ENCODE measurements at regions not wholly inside any gene's neighbourhood (a gene's known extent, or its start where the extent isn't known, plus 50 kb on each side); places are given as distances from the start of the nearest gene placed in this dataset.
"Not testable (repeated sequence)": the region's sequence is repeated elsewhere in the genome, so short reads cannot be mapped to it uniquely, and the experiment has no call there.

DNA sequence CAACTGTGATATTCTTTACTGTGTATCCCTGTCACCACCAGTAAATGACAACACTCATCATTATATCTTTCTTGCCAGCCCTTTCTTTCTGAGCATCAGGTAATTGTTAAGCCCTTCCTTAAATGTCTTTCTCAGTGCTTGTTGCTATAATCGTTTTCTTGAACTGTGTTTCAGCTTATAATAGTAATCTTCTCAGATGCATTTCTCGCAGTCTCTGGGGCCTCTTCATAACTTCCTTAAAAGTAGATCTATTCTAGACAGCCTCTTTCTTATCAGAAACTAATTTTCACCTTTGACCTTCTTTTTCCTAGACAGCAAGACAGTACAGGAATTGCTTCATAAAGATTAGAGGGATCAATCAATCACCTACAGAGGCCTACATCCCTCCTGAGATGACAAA is 648.1 kb downstream of the CPS1 start:
- FAIRE-seq: no peak
- DNase-seq (ENCODE audit: insufficient read length, low spot score): no peak

DNA sequence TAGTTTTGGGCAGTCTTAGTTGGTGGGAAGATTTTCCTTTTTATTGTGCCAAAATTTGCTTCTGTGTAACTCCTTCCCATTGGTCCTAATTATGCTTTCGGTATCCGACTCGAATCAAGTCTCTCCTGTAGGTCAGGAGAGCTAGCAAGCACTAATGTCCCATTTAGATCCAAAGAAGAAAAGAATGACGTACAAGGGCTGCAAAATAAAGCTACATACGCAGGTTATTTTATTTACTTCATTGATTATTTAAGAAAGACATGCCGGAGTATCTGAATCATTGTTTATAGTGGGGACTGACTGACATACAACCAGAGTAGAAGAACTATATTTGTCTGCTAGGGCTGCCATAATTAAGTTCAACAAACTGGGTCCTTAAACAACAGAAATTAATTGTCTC is 648.5 kb downstream of the CPS1 start:
- DNase-seq (ENCODE audit: insufficient read length, low spot score) (no peak), FAIRE-seq (no peak)

DNA sequence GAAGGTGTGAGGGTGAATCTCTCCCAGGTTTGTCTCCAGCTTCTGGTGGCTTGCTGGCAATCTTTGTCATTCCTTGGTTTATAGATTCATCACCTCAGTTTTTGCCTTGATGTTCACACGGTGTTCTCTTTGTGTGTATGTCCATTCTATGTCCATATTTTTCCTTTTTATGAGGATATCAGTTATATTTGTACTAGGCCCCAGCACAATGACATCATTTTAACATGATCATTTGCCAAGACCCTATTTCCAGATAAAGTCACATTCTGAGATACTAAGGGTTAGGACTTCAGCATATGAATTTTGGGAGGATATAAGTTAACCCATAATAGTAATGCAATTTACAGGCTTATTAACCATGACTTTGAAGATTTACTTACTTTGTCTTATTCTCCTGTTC is 649.0 kb downstream of the CPS1 start:
- no peak for FAIRE-seq
- DNase-seq (ENCODE audit: insufficient read length, low spot score): no peak

DNA sequence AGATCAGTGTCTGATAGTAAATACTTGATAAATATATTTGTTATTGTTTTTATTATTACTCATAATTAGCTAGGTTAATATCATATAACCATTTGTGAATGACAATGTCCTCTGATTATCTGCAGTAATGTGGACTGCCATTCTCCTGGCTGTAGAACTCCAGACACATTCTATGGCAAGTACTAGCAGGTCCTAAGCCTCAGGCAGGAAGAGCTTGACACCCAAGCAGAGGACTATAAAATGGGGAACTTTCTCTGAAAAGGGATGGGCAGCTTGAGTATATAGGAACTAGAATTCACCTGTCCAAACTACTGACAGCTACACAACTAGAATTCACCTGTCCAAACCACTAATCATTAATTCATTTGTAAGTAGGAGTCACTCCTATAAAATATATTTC is 649.4 kb downstream of the CPS1 start:
- no peak for FAIRE-seq
- DNase-seq (ENCODE audit: insufficient read length, low spot score): no peak

- DNase-seq (ENCODE audit: insufficient read length, low spot score) (no peak), FAIRE-seq (no peak)
Measured at GRCh38 chr2:211216221-211216620, 659.8 kb downstream of the CPS1 start.

- not testable (repeated sequence) for FAIRE-seq; DNase-seq (ENCODE audit: insufficient read length, low spot score)
Measured at GRCh38 chr2:211219548-211219947, 663.1 kb downstream of the CPS1 start.

- DNase-seq (ENCODE audit: insufficient read length, low spot score): no peak
- FAIRE-seq: no peak
Measured at GRCh38 chr2:211225784-211226183, 669.4 kb downstream of the CPS1 start.

- no peak for FAIRE-seq
- no peak for DNase-seq (ENCODE audit: insufficient read length, low spot score)
Measured at GRCh38 chr2:211228559-211228958, 672.2 kb downstream of the CPS1 start.

DNA sequence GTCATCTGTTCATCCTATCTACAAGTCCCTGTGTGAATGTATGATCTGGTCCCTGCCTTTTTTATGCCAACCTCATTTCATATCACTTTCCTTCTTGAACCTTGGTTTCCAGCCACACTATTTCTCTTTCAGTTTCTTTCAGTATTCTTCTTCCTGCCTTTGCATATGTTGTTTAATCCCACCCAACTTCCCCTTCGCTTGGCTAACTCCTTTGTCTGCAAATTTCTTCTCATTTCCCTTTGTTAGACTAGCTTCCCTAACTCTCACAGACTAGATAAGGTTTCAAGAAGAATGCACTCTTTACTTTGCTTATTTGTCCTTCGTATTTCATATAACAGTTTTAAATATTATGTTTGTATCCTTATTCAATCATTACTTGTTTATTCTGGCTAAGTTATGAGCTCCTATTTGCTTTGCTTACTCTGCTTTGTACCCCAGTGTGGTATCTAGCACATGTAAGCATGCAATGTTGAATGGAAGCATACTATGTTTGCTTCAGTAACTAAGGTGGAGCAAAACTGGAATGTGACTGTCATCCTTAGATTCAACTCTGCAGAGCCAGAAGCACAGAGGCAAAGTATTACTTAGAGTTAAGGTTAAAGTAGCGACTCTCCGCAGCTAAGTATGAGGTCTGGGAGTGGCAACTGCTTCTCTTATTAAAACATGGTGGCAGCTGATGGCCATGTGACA is 681.3 kb downstream of the CPS1 start:
- no peak for FAIRE-seq
- DNase-seq (ENCODE audit: insufficient read length, low spot score): no peak

DNA sequence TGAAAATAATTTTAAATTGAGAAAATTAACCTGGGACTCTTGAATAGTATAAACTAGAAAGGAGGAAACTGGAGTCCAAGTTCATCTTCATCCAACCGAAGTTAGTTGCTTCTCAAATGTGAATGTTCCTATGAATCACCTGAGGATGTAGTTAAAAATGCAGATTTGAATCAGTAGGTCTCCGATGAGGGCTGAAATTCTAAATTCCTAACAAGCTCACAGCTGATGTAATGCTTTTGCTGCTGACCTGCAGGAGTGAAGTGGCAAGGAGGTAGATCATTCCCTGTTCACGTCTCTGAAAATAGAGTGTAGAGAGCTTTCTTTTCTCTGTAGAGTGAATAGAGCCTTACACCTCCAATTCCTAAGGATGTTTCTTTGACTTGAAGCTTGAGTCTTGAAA is 685.5 kb downstream of the CPS1 start:
- FAIRE-seq (no peak), DNase-seq (ENCODE audit: insufficient read length, low spot score) (no peak)

DNA sequence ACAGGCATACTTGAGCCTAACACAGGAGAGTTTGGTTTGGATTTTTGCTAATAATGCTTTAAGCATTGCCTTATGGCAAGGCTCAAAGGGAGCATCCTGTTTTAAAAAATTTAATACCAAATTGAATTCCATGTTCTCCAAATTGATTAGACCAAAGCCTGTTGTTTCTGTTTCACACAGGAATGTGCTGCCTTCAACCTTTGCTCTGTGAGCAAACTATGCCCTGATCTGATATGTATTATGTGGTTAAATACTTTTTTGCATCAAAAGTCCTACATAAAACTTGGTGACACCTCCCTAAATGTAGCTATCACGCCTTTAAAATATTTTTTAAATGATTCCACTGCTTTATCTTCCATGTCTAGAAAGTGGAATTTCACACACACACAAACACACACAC is 691.4 kb downstream of the CPS1 start:
- FAIRE-seq (no peak), DNase-seq (ENCODE audit: insufficient read length, low spot score) (no peak)

GRCh38 chr2:211248841-211249240 is 692.4 kb downstream of the CPS1 start:
- DNase-seq (ENCODE audit: insufficient read length, low spot score) (no peak), FAIRE-seq (no peak)

- FAIRE-seq (no peak), DNase-seq (ENCODE audit: insufficient read length, low spot score) (no peak)
Measured at GRCh38 chr2:211251016-211251415, 694.6 kb downstream of the CPS1 start.

GRCh38 chr2:211258646-211259335 is 702.4 kb downstream of the CPS1 start:
- no peak for DNase-seq (ENCODE audit: insufficient read length, low spot score)
- FAIRE-seq: no peak

GRCh38 chr2:211259831-211260476 is 703.6 kb downstream of the CPS1 start:
- FAIRE-seq (no peak), DNase-seq (ENCODE audit: insufficient read length, low spot score) (no peak)

DNA sequence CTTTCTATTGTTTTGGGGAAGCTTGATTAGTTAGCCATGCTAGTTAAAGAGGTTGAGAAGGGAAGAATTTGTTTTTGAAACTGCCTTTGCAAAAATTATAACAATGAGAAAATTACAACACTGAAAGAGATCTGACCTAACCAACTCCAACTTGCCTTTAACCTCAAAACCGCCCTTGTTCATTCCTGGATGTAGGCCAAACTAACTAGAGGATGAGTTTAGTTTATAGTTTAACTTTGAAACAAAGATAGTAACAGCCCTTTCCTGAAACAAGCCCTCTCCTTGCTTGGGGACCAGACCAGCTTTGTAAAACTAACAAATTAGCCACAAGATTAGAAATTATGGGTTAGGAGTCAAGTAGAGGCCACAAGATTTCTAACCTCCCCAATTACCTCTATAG is 713.9 kb downstream of the CPS1 start:
- no peak for DNase-seq (ENCODE audit: insufficient read length, low spot score)
- no peak for FAIRE-seq

- DNase-seq (ENCODE audit: insufficient read length, low spot score) (no peak), FAIRE-seq (no peak)
Measured at GRCh38 chr2:211281430-211282073, 725.2 kb downstream of the CPS1 start.

DNA sequence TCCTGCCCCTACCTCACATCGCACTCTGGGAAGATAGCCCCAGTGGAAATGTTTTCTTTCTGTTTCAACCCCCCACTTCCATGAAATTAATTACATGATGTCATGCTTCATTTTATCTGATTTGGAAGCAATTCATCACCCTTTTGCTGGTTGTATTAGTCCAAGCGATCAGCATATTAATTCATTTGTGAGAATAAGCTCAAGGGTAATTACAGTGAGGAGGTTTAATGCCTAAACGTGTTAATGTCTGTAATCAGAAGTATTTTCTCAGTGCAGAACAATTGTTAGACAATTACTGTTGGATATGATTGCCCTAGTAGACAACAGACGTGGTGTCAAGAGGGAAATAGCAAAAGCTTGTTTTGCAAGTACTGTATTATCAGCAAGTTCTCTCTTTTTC is 746.3 kb downstream of the CPS1 start:
- DNase-seq (ENCODE audit: insufficient read length, low spot score) (no peak), FAIRE-seq (no peak)

- FAIRE-seq: no peak
Measured at GRCh38 chr2:211306929-211307328, 750.5 kb downstream of the CPS1 start.

More at GRCh38 chr2:211306929-211307328, 750.5 kb downstream of the CPS1 start:
- DNase-seq (ENCODE audit: insufficient read length, low spot score): no peak
